GM18861 (cell line): ENCODE measurements at regions not wholly inside any gene's neighbourhood (a gene's known extent, or its start where the extent isn't known, plus 50 kb on each side); places are given as distances from the start of the nearest gene placed in this dataset.

Source experiments
- ATAC-seq: cut with Tn5 transposase; IDR thresholded peaks from one replicate; pipeline ENCODE4 v1.9.1; 2021; ENCODE audit not compliant: unreplicated experiment

GRCh38 chr13:107078229-107078765 is 510.4 kb upstream of the ARGLU1 start:
- ATAC-seq, result no peak

- ATAC-seq, result no peak
These were observed 508.9 kb upstream of the ARGLU1 start for GRCh38 chr13:107076801-107077200.

- ATAC-seq, result no peak
These were observed 507.6 kb upstream of the ARGLU1 start for GRCh38 chr13:107075576-107075975.

- ATAC-seq, result no peak
These were observed 502.9 kb upstream of the ARGLU1 start for GRCh38 chr13:107070792-107071191.

- ATAC-seq, result no peak
These were observed 501.3 kb upstream of the ARGLU1 start for GRCh38 chr13:107069108-107069776.

GRCh38 chr13:107067381-107067780 is 499.4 kb upstream of the ARGLU1 start:
- ATAC-seq, result no peak

- ATAC-seq, result no peak
These were observed 498.4 kb upstream of the ARGLU1 start for GRCh38 chr13:107066355-107066754.

- ATAC-seq, result no peak
These were observed 497.1 kb upstream of the ARGLU1 start for GRCh38 chr13:107065036-107065435.

- ATAC-seq, result no peak
These were observed 489.2 kb upstream of the ARGLU1 start for GRCh38 chr13:107057028-107057631.

- no peak for ATAC-seq
These were observed 475.4 kb upstream of the ARGLU1 start for GRCh38 chr13:107043021-107043956.

GRCh38 chr13:107035778-107036177 is 467.8 kb upstream of the ARGLU1 start:
- no peak for ATAC-seq

GRCh38 chr13:107035186-107035585 is 467.2 kb upstream of the ARGLU1 start:
- ATAC-seq, result no peak

GRCh38 chr13:107034236-107034872 is 466.4 kb upstream of the ARGLU1 start:
- no peak for ATAC-seq

- ATAC-seq, result no peak
These were observed 463.8 kb upstream of the ARGLU1 start for GRCh38 chr13:107031716-107032115.

- no peak for ATAC-seq
These were observed 460.8 kb upstream of the ARGLU1 start for GRCh38 chr13:107028751-107029150.

GRCh38 chr13:107025991-107026390 is 458.1 kb upstream of the ARGLU1 start:
- no peak for ATAC-seq

GRCh38 chr13:107023335-107023734 is 455.4 kb upstream of the ARGLU1 start:
- ATAC-seq, result no peak

GRCh38 chr13:107020393-107020792 is 452.5 kb upstream of the ARGLU1 start:
- no peak for ATAC-seq

GRCh38 chr13:107018285-107018684 is 450.3 kb upstream of the ARGLU1 start:
- no peak for ATAC-seq

- ATAC-seq, result no peak
These were observed 438.7 kb upstream of the ARGLU1 start for GRCh38 chr13:107006661-107007060.

- no peak for ATAC-seq
These were observed 437.6 kb upstream of the ARGLU1 start for GRCh38 chr13:107005577-107005976.
